A673 (cell line): ENCODE measurements at regions not wholly inside any gene's neighbourhood (a gene's known extent, or its start where the extent isn't known, plus 50 kb on each side); places are given as distances from the start of the nearest gene placed in this dataset.

Experiments
- CTCF ChIP-seq: fragments of 300-800, 200-600 bp; sonication (generic); conservative IDR thresholded peaks from 2 replicates; pipeline ENCODE4 v1.5.1; 2017; ENCODE audit warnings: low read depth, mild to moderate bottlenecking, antibody characterized with exemption, low read length, moderate library complexity, mixed read lengths
- EZH2 ChIP-seq: fragments of 200-600 bp; sonication (generic); IDR thresholded peaks from 2 replicates; pipeline ENCODE4 v1.6.1; 2017; ENCODE audit warnings: borderline replicate concordance, low read depth, mild to moderate bottlenecking, mixed read lengths, antibody characterized with exemption, low read length; ENCODE audit not compliant: poor library complexity, severe bottlenecking

GRCh38 chrX:482702-483203 lies 96.0 kb upstream of the PPP2R3B start:
- TF ChIP-seq CTCF (no peak), EZH2 (no peak)
